Omental fat pad (tissue), 3 donors: ENCODE measurements at regions not wholly inside any gene's neighbourhood (a gene's known extent, or its start where the extent isn't known, plus 50 kb on each side); places are given as distances from the start of the nearest gene placed in this dataset.

ENCODE experiments used
- ATAC-seq: fragments of 150-250 bp; one replicate; pipeline ENCODE4 v1.9.1; 2016; ENCODE audit warnings: mild to moderate bottlenecking, moderate library complexity; ENCODE audit not compliant: low FRiP score
- DNase-seq: peaks from one replicate; pipeline ENCODE4 v3.0.0-alpha.2; 2019; ENCODE audit warnings: low spot score
- CTCF ChIP-seq, 3 donors: fragments of 450-650 bp; IDR thresholded peaks; one replicate each; pipeline ENCODE4 v1.5.1; 2016 to 2017; ENCODE audit warnings: antibody characterized with exemption in 3 of 3, mild to moderate bottlenecking in 3 of 3, moderate library complexity in 2 of 3

DNA sequence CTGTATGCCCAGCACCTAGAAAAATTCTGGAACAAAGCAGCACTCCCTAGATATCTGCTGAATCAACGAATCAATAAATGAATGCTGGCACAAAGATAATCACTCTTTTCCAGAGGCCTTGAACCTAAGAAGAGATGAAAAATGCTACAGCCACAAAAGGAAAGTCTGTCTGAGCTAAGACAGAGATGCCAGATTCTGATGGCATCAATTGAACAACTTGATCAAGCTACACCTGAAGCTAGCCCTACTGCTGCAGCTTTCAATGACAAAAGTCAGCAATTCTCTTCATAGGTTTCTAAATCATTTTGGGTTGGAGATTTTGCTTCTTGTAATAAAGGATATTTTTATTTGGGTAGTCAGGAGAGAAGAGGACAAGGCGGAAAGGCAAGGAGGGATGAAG lies 305.0 kb upstream of the SULF2 start:
- ATAC-seq (no peak), DNase-seq (no peak)
- TF ChIP-seq CTCF (IDR thresholded peaks at IDR 0.05): no peak

DNA sequence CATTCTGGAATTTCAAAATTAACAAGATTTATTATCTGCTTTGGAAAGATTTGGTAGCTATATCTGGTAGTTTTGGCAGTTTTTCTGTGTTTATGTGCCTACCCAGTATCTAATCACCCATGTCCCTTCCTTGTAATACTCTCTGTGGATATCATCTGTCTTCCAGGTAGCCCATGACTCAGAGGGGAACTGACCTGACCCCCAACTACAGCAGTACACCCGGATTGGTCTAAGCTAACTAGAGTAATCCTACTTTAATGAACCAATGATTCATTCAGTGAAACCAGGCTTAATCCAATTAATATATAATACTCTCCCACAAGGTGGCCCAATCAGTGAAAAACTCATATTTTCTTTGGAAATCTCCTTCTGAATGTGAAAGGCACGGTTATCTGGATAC lies 295.3 kb upstream of the SULF2 start:
- no peak for DNase-seq
- ATAC-seq: peak; percentile 54
- TF ChIP-seq CTCF (IDR thresholded peaks at IDR 0.05): no peak

DNA sequence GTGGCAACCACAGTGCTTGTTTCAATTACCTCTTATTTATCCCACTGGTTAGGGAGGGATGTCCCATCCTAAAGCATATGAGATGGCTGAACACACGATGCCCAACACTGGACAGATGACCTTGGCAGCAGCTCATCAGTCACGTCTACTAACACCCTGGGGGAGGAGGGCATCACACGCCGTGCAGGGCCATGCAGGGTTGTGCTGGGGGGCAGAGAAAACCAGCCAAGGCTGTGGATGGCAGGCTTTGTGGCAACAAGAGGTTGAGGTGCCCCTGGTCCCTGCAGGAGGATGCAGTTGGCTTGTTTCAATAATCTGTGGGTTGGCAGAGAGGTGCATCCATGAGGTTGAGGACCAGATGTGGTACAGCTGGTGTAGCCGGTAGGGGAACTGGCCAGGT lies 293.7 kb upstream of the SULF2 start:
- no peak for TF ChIP-seq CTCF (IDR thresholded peaks at IDR 0.05)
- DNase-seq (no peak), ATAC-seq (no peak)

DNA sequence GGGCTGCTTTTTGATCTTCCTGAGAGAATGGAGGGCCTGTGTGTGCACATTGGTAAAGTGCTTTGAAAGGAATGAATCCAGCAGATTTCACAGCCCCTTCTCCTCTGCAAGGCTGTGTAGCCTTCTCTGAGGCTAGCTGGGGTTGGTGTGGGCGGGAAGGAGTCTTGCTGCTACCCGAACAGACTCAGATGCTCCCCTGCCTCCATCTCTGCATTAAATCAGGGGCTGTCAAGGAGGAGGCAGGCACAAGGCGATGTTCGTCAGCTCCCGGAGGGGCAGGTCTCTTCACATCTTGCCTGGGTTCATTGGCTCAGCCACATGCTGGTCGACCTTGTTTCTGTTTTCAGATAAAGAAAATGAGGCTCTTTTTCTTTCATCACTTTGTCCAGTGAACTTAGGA lies 291.5 kb upstream of the SULF2 start:
- TF ChIP-seq CTCF (IDR thresholded peaks at IDR 0.05): no peak
- no peak for ATAC-seq
- no peak for DNase-seq

GRCh38 chr20:48076247-48076646 lies 291.0 kb upstream of the SULF2 start:
- no peak for ATAC-seq
- no peak for TF ChIP-seq CTCF (IDR thresholded peaks at IDR 0.05)
- no peak for DNase-seq

DNA sequence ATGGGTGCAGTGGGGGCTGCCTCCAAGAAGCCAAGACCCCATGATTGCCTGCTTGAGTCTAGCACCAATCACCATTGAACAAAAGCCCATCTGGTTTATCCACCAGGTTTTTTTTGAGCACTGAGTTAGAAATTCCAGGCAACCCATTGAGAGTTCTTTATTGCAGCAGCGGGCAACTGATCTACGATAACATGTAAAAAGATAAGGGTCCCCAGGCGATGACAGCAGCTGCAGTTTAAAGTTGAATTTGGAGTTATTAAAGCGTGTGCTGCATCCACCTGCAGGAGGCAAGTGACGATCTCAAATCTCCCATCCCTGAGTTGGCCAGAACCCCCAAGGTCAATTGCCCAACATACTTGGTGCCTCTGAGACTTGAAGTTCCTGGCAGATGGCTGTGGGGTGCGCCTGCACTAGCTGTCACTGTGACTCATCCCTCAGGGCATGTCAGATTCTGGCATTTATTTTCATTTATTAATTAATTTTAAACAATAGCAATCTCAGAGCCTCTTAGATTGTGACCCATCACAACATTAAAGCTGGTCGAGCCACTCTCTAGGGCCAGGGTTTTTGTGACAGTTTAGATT lies 290.4 kb upstream of the SULF2 start:
- ATAC-seq: no peak
- DNase-seq: no peak
- no peak for TF ChIP-seq CTCF (IDR thresholded peaks at IDR 0.05)

DNA sequence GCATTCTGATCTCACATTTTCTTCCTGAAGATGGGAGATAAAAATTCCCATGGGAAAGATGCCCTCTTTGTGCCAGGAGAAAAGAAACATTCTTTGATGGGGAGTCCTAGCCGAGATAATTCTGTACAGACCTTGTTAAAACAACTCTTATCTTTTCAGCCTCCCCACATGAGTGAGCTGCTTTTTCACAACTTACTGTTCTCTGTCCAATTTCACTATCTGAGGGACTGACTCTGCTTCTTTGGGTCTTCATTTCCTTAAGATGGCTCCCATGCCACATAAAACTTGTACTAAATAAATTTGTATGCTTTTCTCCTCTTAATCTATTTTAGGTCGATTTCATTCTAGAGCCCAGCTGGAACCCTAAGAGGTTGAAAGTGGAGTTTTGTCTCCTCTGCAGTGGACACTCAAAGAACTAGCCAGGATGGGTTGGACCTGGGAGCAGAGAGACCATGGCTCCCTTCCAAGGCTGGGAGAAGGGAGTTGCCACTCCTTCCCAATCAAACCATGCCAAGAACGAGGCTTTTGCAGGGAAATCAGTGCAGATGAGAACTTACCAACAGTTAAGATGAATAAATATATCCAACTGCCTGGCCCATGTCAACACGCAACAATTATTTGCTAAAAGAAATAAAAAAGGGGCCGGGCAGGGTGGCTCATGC lies 285.8 kb upstream of the SULF2 start:
- ATAC-seq: peak; percentile 81
- no peak for DNase-seq
- no peak for TF ChIP-seq CTCF (IDR thresholded peaks at IDR 0.05)
